GM18505 (cell line): ENCODE measurements at regions not wholly inside any gene's neighbourhood (a gene's known extent, or its start where the extent isn't known, plus 50 kb on each side); places are given as distances from the start of the nearest gene placed in this dataset.

ENCODE experiments used
- ATAC-seq: cut with Tn5 transposase; IDR thresholded peaks from one replicate; pipeline ENCODE4 v1.9.1; 2021; ENCODE audit not compliant: unreplicated experiment
- POLR2A ChIP-seq: IDR thresholded peaks from 4 replicates; pipeline ENCODE4 v1.6.1; 2011; ENCODE audit warnings: borderline replicate concordance; ENCODE audit not compliant: insufficient read depth, insufficient read length; ENCODE audit errors: extremely low read depth

- no peak for TF ChIP-seq POLR2A
- no peak for ATAC-seq
Observed at GRCh38 chr6:105570416-105570815, 167.5 kb upstream of the PREP start.

- no peak for TF ChIP-seq POLR2A
- ATAC-seq, result no peak
Observed at GRCh38 chr6:105569706-105570105, 166.8 kb upstream of the PREP start.

- ATAC-seq, result no peak
- TF ChIP-seq POLR2A, result no peak
Observed at GRCh38 chr6:105568751-105569150, 165.9 kb upstream of the PREP start.

GRCh38 chr6:105568142-105568541 is 165.3 kb upstream of the PREP start:
- no peak for TF ChIP-seq POLR2A
- no peak for ATAC-seq

- ATAC-seq, result no peak
- no peak for TF ChIP-seq POLR2A
Observed at GRCh38 chr6:105567140-105567539, 164.3 kb upstream of the PREP start.

DNA sequence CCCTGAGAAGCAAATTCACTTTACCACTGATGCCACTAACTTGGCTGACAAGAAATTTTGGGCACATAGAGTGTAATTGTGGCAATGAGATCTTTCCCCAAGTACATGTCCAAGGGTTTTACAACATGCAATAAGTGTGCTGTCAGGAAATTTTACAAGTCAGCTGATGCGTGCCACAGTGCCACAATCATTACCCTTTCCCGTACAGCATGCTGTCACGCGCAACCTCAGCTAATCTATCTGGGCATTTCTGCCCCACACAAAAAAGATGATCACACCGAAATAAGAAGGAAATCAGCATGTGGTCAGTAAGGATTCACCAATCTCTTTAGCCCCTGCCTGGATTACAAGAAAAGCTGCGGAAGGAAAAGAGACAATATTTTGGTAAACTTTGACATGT is 163.6 kb upstream of the PREP start:
- no peak for TF ChIP-seq POLR2A
- ATAC-seq, result no peak

GRCh38 chr6:105564121-105564902 is 161.4 kb upstream of the PREP start:
- no peak for ATAC-seq
- no peak for TF ChIP-seq POLR2A

DNA sequence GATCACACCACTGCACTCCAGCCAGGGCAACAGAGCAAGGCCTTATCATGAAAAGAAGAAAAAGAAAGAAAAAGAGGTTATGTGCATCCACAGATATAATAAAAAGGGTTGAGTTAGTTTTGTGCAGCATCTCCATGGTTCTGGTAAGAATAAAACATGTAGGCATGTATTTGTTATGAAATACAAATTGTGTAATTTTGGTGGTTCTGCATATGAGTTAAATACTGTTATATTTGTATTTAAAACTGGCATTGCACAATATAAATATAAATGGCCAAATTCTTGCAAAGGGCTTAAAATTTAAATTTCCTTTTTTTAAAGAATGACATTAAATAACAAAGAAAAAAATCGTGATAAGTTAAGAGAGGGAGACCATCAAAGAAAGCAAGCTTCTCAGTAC is 159.1 kb upstream of the PREP start:
- no peak for TF ChIP-seq POLR2A
- no peak for ATAC-seq

GRCh38 chr6:105561486-105561885 is 158.6 kb upstream of the PREP start:
- no peak for TF ChIP-seq POLR2A
- no peak for ATAC-seq

- peak; percentile 93 for ATAC-seq
- TF ChIP-seq POLR2A, result no peak
Observed at GRCh38 chr6:105560611-105561066, 157.8 kb upstream of the PREP start.

GRCh38 chr6:105557291-105557690 is 154.4 kb upstream of the PREP start:
- no peak for ATAC-seq

GRCh38 chr6:105553171-105553570 is 150.3 kb upstream of the PREP start:
- no peak for ATAC-seq
- TF ChIP-seq POLR2A, result no peak

More at GRCh38 chr6:105557291-105557690, 154.4 kb upstream of the PREP start:
- no peak for TF ChIP-seq POLR2A

GRCh38 chr6:105550955-105551620 is 148.2 kb upstream of the PREP start:
- no peak for TF ChIP-seq POLR2A
- no peak for ATAC-seq

DNA sequence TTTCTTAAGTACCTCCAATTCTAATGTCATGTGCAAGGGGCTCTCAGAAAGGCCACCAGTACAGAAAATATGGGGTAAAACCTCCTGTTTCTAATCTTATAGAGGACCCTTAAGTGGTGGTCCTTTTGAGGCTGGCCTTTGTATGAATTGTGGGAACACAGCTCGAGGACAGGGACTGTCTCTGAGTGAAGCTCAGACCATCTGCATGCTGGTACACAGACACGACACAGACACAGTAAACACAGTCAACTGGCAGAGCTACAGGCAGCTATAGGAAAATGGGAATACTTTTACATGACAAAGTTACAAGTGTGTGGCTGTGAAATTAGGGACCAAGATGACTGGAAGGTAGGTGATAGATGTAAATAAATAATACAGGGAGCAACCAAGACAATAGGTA is 143.9 kb upstream of the PREP start:
- no peak for ATAC-seq
- TF ChIP-seq POLR2A, result no peak
